ENCODE measurements at regions not wholly inside any gene's neighbourhood (a gene's known extent, or its start where the extent isn't known, plus 50 kb on each side); places are given as distances from the start of the nearest gene placed in this dataset.
"Not testable (repeated sequence)": the region's sequence is repeated elsewhere in the genome, so short reads cannot be mapped to it uniquely, and the experiment has no call there.

DNA sequence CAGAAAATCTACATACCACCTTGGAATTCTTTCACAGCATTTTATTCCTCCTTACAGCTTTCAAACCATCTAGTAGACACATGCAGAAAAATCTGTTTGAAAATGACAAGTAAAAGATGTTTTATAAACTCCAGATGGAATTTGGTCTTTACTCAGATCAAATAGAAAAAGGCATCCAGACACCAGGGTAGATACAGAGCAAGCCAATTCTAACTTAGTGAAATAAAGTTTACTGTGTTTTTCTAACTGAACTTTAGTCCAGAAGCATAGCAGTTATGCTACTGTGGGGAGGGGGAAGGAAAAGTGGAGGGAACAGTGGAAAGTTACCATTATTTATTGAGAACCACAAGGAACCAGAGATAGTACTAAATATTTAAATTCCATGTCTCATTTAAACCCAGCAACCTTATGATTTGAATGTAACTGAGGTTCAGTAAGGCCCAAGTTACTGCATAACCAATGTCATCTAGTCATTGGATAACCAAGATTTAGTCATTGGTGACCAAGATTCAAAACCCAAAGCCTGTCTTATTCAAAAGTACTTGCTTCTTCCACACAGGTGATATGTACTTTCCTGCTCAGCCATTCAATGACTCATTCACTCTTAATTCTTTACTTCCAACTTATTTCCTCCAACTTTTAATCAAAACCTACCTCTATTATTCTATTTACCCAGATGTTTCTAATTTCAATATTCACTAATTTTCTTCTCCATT, 57.7 kb downstream of the RAD51AP2 start:
- DNase-seq, result no peak

DNA sequence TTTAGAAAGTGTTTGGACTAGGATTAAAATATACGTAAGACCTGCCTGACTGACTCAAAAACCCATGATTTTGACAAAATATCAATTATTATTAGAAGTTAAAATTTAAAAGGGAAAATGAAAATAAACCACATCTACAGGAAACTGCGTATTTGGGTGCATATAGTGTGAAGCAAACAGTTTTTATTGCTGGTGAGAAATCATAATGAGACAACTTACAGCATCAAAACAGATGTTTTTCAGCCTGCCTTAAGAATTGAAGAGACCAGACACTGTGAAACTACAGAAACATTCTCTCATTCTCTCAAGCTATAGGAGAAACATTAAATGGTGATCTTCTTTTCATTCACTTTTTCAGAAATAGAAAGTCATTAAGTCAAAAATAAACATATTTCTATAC, 62.9 kb downstream of the RAD51AP2 start:
- DNase-seq, result no peak

DNA sequence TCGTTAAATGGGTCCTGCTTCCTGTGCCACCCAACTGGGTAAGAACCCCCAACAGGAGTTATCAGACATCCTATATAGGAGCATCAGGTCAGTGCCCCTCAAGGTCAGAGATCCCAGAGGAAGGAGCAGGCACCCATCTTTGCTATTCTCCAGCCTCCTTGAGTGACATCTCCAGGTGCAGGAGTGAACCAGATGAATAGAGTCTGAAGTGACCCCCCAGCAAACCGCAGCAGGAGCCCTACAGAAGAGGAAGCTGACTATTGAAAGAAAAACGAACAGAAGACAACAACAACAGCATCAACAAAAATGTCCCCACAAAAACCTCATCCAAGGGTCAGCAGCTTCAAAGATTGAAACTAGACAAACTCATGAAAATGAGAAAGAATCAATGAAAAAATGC, 72.0 kb downstream of the RAD51AP2 start:
- not testable (repeated sequence) for DNase-seq

DNA sequence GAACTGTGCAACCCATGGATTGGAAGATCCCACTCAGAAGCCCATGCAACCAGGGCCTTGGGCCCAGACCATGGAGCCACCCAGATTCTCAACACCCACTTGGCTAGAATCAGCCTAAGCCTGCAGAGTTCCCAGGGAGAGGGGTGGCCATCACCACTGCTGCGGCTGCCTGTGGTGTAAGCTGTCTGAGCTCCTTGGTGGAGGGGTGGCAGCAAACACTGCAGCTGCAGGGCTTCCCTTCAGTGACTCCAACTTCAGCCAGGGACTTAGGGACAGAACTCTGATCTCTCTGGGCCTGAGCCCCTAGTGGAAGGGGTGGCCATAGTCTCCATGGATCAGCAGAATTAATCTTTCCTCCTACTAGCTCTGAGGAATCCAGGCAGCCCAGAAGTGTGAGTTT, 72.5 kb downstream of the RAD51AP2 start:
- no peak for DNase-seq

DNA sequence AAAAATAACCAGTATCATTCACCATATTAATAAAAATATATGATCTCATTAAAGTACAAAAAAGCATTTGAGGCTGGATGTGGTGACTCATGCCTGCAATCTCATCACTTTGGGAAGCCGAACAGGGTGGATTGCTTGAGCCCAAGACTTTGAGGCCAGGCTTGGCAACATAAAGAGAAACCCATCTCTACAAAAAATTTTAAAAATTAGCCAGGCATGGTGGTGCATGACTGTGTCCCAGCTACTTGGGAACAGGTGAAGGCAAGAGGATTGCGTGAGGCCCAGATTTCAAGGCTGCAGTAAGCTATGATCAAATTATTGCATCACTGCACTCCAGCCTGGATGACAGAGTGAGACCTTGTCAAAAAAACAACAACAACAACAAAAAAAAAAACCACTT, 75.9 kb downstream of the RAD51AP2 start:
- no peak for DNase-seq

DNA sequence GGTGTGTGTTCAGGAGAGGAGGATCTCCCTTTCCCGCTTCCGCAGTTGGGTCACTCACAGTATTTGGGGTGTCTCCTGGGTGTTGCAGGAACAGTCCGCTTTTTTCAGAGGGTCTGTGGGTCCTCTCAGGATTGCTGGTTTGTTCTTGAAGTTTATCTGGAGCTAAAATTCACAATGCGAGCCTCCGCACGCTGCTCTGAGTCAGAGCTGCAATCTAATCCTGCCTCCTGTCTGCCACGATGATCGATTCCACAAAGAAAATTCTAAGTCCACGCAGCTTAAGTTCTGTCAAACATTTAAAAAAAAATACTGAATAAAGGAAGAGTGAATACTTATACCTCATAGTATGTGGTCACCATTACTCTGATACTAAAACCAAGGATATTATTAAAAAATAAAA, 76.5 kb downstream of the RAD51AP2 start:
- no peak for DNase-seq

DNA sequence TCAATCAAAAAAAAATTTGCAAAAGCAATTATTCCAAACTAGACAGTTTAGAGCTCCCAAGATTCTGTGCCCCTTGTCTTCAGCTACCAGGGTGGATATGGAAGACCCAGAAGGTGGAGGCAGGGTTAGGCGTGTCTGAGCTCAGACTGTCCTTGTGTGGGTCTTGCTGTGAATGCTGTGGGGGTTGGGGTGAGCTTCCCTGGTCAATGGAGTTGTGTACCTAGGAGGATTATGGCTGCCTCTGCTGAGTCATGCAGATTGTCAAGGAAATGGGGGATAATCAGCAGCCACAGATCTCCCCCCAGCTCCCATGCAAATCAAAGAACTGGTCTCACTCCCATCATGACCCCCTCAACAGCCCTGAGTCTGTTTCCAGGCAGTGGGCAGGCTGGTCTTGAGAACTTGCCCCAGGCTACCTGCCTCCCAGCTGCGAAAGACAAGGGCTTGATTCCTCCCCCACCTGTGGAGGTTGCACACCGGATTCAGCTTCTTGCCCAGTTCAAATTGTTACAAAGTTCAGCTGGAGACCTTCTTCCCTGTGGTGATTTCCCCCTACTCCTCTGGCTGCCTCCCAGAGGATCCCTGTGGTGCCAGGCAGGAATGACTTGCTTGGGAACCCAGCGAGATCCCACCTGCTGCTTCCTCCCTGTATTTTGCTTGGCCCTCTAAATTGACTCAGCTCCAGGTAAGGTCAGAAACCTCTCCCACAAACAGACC, 77.0 kb downstream of the RAD51AP2 start:
- DNase-seq, result no peak

DNA sequence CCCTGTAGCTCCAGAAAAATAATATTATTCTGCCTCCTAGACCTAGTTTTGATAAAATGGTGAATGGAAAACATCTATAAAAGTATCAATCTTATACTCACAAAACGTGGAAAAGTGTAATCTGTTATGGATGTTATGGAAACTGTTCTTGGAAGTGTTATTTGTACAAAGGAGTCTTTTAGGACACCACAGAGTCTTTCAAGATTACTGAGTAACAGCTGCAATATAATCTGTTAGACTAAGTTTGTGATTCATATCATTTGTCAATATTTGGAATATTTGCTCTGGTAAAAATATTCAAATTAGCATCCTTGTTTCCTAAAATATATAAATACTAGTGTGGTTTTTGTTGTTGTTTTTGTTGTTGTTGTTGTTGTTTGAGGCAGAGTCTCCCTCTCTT, 87.9 kb downstream of the RAD51AP2 start:
- no peak for DNase-seq

DNA sequence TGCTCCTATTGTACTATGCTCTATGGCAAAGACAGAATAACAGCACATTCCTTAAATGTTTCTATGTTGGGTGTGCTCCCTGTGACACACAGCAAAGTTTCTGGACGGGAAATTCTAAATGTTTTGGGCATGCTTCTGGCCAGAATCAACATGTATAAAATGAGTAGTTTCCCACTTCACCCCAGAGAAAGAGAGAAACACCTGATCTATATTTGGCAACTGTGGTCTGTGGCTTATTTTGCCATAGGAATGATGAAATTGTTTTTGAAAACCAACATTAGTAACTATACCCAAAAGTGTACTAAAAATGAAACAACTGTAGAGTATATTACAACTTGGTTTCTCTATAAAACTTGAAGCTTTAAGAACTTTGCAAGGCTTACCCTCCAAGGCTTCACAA, 89.1 kb downstream of the RAD51AP2 start:
- no peak for DNase-seq

DNA sequence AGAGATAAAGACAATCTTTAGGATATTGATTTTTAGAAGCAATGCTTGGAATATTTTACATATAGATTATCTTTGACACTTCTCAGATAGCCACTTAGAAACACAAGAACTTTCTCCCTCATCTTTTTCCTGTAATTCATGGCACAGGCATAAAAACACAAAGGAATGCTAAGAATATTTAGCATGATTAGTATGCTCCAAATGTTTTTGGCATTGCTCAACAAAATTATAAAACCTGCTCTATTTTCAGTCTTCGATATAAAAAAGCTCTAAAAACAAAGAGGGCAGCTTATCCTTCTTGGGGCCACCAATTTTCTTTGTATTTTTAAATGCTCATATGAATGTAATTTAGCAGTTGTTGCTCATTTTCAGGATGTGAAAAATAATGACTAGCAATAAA, 90.8 kb downstream of the RAD51AP2 start:
- no peak for DNase-seq

DNA sequence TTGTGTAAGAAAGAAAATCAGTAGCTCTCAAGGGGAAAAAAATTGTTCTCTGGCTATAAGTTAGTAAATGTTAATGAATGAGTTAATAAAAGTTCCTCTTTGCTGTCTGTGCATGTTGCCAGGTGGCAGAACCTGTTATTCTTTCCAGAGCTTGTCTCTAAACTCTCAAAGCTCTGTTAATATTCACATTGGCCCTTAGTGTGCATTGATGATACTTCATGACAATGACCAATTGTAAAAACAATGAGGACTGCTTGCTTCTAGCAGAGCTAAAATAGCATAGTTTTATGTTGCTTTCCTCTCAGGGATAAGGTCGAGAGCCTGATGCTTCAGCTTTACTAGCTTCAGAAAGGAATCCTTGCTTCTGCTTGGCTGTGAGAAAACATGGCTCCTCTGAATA, 91.5 kb downstream of the RAD51AP2 start:
- no peak for DNase-seq

DNA sequence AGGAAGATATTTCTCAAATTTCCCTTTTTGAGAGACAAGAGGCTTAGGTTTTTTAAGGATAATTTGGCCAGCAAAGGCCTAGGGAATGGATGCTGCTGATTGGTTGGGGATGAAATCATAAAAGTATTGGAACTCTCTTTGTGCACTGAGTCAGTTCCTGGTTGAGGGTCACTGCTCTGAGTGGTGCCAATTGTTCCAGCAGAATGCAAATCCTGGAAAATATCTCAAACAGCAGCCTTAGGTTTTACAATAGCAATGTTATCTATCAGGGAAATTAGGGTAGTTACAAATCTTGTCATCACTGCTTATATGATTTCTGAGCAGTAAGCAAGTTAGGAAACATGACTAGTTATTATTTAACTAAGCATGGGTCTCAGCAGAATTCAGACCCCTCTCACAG, 96.2 kb downstream of the RAD51AP2 start:
- no peak for DNase-seq

DNA sequence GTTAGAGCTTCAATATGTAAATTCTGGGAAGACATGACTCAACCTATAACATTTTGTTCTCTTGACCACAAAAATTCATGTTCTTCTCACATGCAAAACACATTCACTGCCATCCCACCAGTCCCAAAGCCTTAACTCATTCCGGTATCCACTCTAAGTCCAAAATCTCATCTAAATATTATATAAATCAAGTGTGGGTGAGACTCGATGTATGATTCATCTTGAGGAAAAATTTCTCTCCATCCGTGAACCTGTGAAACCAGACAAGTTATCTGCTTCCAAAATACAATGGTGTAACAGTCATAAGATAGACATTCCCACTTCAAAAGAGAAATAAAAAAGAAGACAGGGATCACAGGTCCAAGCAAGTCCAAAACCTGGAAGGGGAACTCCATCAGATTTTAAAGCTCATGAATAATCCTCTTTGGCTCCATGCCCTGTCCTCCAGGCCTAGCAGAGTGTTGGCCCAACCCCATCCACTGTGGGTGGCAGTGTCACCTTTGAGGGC, 101.3 kb downstream of the RAD51AP2 start:
- DNase-seq, result no peak

DNA sequence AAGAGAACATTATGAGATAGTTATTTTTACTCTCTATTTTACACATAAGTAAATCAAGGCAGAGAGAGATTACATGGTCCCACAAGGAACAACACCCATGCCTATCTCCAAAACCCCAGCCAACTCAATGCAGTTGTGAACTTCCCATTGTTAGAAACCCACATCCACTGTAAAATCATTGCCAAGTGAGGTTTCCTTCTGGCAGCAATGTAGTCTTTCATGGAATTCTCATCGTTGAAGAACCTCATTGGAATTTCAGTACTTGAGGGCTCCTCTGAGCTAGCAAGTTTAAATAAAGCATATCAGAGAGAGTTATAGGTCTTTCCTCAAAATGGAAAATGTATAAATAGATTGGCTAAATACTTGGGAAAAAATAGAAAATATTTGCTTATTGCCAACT, 105.2 kb downstream of the RAD51AP2 start:
- DNase-seq, result no peak

DNA sequence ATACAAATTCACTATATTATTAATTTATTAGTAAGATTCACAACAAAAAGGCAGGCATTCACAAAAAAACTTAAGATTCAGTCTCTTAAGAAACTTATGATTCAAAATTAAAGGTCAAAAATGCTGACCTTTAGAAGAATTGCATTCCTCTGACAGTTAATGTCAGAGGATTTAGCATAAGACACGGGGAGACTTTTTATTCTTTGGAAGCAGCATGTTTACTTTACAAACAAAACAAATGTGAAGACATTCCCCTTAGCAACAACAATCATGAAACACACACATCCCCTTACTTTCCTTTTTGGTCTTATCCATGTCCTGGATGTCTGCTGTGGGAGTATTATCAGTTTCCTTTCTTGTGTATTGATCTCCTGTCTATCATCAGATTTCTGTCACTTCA, 117.1 kb downstream of the RAD51AP2 start:
- no peak for DNase-seq

DNA sequence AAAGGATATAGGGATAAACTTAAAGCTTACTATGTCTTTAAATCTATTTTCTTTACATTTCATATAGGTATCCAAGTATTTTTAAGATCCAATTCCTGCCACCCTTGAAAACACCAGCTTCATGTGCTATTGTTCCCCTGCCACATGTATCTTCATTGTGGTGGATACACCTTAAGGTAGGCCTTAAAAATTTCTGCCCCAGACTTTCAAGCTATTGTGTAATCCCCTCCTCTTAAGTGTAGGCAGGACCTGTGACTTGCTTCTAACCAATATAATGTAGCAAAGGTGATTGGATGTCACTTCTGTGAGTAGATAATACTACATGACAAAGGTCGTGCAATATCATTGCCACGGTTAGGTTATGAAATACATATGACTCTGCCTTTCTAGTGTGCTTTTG, 119.5 kb downstream of the RAD51AP2 start:
- no peak for DNase-seq

DNA sequence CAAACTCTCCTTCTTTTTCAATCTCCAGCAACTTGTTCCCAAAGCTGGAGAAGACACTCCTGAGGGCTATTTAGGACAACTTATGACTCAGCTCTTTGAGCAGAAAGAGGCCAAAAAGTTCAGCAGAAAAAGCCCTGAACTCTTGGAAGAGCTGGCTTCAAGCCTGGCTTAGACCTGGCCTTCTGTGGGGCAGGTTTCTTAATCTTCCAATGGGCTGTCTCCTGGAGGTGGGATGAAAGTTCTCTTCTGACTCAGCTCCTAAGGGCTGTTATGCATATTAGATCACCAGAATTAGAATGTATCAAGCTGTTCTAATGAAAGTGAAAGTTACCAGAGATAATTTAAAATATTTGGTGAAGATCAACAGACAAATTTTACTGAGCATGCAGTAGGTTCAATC, 129.4 kb downstream of the RAD51AP2 start:
- DNase-seq, result no peak

DNA sequence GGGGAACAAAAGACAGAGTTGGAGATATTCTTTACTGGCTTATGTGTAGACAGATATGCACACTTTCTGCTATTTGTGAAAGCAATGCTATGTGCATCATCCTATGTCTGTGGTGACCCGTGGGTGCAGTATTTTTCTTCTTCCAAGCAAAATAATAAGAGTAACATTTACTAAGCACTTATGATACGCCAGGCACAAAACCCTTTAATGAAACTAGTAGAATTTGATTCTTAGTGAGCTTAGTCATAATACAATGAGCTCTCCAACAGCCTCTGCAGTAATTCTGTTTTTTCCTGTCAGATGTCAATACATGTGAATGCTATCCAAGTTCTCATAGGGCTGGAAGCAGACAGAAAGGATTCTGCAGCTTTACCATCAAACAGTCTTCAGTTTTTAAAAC, 130.6 kb downstream of the RAD51AP2 start:
- DNase-seq, result no peak

DNA sequence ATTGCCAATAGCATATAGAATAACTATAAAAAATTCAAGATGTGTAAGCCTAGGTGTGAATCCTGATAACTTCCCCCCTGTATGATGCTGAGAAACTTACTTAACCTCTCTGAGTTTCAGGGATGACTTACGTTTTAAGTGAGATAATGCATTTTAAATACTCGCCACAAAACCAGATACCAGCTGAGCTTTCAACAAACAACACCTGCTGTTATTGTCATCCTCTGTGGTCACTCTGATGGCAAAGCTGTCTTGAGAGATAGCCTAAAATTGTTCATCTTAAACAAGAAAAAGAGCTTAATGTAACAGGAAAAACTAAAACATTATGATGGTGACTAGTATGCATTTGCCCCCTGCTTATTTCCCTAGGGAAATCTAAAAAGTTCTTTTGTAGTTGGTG, 131.5 kb downstream of the RAD51AP2 start:
- no peak for DNase-seq

DNA sequence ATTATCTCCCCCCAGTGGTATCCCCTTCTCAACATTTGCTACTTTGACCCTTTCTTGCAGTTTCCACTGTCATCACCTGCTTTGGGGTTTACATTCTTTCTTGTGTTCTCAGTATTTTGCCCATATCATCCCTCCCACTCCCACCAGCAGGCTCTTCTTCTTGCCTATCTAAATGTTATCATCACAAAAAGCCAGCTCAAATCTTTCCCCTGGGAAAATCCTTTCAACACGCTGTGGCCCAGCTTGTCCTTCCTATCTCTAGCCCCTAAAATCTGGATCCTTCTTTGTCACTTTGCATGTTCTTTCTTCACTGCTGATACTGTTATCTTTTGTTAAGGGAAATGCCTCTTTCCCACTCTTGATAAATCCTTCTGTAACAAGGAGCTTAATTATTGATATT, 138.2 kb downstream of the RAD51AP2 start:
- no peak for DNase-seq

DNA sequence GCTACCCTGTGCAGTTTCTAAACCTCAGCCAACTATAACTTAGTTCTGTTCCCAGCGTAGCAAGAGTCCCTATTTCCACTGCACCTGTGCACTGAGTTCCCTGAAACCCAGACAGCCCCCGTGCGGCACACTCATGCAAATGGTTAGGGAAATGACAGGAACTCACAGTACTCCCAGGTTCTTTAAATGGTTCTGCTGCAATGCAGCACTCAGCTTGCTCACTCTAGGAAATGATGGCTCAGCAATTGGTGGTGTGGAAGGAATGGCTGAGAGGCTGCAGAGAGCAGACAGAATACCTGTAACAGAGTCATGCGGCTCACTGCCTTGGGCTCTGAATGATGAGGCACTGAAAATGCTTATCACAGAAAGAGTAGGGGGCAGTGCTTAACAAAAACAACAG, 143.0 kb downstream of the RAD51AP2 start:
- no peak for DNase-seq

DNA sequence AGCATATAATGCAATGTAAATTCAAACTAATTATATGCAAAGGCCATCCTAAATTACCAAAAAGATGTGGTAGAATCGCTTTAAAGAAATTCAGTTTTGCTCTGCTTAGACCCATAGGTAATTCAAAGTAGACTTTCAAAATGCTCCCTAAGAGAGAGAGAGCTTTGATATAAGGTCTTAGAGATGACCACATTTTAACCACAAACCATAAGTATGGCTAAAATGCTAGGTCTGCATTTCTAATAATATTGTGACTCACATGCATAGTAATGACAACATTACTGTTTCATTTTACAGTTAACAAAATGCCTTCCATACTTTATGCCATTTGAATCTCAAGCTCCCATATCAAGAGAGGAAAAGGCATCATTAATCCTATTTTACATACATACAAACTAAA, 144.5 kb downstream of the RAD51AP2 start:
- no peak for DNase-seq

DNA sequence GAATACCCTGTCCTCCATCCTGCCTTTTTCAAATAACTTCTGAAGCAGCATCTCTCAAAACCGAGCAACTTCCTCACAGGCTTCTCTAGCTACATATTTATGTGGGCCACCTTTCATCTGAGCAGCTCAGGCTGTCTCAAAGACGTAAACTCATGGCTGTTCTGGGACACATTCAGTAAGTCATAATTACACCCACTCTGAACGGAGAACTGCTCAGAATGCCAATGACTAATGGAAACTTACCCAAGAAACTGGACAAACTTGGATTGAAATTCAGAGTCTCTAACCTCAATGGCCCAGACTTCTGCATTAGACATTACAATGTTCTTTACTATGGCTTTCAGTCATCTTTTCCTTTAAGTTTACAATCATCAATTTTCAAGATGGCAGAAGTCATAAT, 145.2 kb downstream of the RAD51AP2 start:
- DNase-seq, result no peak

DNA sequence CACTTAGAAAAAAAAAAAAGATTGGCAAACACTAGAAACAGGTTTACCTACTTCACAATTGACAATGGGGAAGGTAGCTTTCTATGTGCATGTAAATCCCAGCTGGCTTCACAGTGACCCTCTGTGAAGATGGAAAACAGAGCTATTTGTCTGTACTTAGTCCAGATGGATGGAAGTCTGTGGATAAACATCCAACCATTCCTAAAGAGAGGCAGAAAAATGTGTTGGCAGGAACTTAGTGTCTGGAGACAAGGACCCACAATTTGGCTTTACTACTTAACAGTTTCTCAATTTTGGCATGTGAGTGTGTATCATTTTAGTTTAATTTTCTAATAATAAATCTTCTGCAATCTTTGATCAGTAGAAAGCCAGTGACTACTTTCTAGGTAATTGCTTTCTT, 154.4 kb downstream of the RAD51AP2 start:
- no peak for DNase-seq

DNA sequence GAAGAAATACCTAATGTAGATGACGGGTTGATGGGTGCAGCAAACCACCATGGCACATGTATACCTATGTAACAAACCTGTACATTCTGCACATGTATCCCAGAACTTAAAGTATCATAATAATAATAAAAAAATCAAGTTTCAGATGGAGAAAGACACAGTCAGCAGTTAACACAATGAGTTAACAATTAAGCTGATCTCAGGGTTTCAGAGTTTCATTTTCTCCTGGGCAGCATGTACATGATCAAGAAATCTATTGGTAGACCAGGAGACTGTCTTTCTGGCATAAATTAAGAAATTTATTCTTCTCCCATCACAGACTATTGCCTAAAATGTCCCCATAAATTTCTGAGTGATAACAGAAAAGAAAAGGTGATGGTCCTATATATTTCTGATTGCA, 155.3 kb downstream of the RAD51AP2 start:
- DNase-seq, result no peak

Data from activated T-cell treated with anti-CD3 and anti-CD28 coated beads, Interleukin-2, amount 50 U/mL, for 48 hours (primary cell).